ENCODE measurements at regions not wholly inside any gene's neighbourhood (a gene's known extent, or its start where the extent isn't known, plus 50 kb on each side); places are given as distances from the start of the nearest gene placed in this dataset.
A peak's percentile ranks its signal among the peaks of the same experiment; 100 is the strongest.

- no peak for DNase-seq
Measured at GRCh38 chr3:46089237-46090011, 62.1 kb upstream of the XCR1 start.

GRCh38 chr3:46087871-46088270 is 60.6 kb upstream of the XCR1 start:
- no peak for DNase-seq

GRCh38 chr3:46086986-46087385 is 59.7 kb upstream of the XCR1 start:
- no peak for DNase-seq

- DNase-seq = no peak
Measured at GRCh38 chr3:46086083-46086437, 58.8 kb upstream of the XCR1 start.

GRCh38 chr3:46085421-46086082 is 58.3 kb upstream of the XCR1 start:
- DNase-seq = no peak

- DNase-seq = no peak
Measured at GRCh38 chr3:46083956-46084355, 56.7 kb upstream of the XCR1 start.

- DNase-seq = no peak
Measured at GRCh38 chr3:46082849-46083248, 55.6 kb upstream of the XCR1 start.

GRCh38 chr3:46082021-46082420 is 54.7 kb upstream of the XCR1 start:
- DNase-seq = no peak

- no peak for DNase-seq
Measured at GRCh38 chr3:46080969-46081345, 53.7 kb upstream of the XCR1 start.

GRCh38 chr3:46080124-46080968 is 53.1 kb upstream of the XCR1 start:
- DNase-seq = no peak

- DNase-seq = peak; percentile 85
Measured at GRCh38 chr3:46078712-46079400, 51.6 kb upstream of the XCR1 start.

All from central memory CD4-positive, alpha-beta T cell (primary cell).